Bronchial epithelial cell (primary cell): ENCODE measurements at regions not wholly inside any gene's neighbourhood (a gene's known extent, or its start where the extent isn't known, plus 50 kb on each side); places are given as distances from the start of the nearest gene placed in this dataset.
A peak's percentile ranks its signal among the peaks of the same experiment; 100 is the strongest.
"Not testable (repeated sequence)": the region's sequence is repeated elsewhere in the genome, so short reads cannot be mapped to it uniquely, and the experiment has no call there.

Source experiments
- DNase-seq: peaks from one replicate; pipeline ENCODE4 v3.0.0-alpha.2; 2010; ENCODE audit warnings: low read depth
- FAIRE-seq: peaks from 2 replicates; lab custom pipeline; 2011; peaks lifted over from hg19 to GRCh38; lab: Jason Lieb, UNC
- H3K27me3 ChIP-seq: 2 replicates; pipeline ENCODE4 v1.5.1; 2011; ENCODE audit warnings: low read length; ENCODE audit not compliant: control insufficient read depth, insufficient read depth
- H3K36me3 ChIP-seq: 2 replicates; pipeline ENCODE4 v1.5.1; 2011; ENCODE audit warnings: low read length; ENCODE audit not compliant: control insufficient read depth, insufficient read depth
- H3K4me3 ChIP-seq: 2 replicates; pipeline ENCODE4 v1.5.1; 2011; ENCODE audit warnings: mild to moderate bottlenecking, low read depth, low read length, control low read depth
- CTCF ChIP-seq: IDR thresholded peaks from 2 replicates; pipeline ENCODE4 v1.5.1; 2011; ENCODE audit warnings: mild to moderate bottlenecking, moderate library complexity, low read length, control low read depth, inconsistent platforms; ENCODE audit not compliant: insufficient read depth, severe bottlenecking

- no peak for FAIRE-seq
- DNase-seq, result no peak
- Histone ChIP-seq H3K4me3 (no peak overlapping the region), H3K36me3 (no peaks in the 10 kb centered on the region), H3K27me3 (no peaks in the 10 kb centered on the region)
- TF ChIP-seq CTCF, result no peak
Observed at GRCh38 chr12:105469701-105470100, 139.2 kb downstream of the C12orf75 start.

GRCh38 chr12:105470102-105470501 lies 139.6 kb downstream of the C12orf75 start:
- no peak for TF ChIP-seq CTCF
- Histone ChIP-seq H3K36me3 (no peaks in the 10 kb centered on the region), H3K4me3 (no peak overlapping the region), H3K27me3 (no peaks in the 10 kb centered on the region)
- FAIRE-seq, result no peak
- DNase-seq, result no peak

- H3K27me3 ChIP-seq, result no peaks in the 10 kb centered on the region
- H3K4me3 ChIP-seq, result no peak overlapping the region
- TF ChIP-seq CTCF, result no peak
- H3K36me3 ChIP-seq, result no peaks in the 10 kb centered on the region
- DNase-seq, result no peak
- no peak for FAIRE-seq
Observed at GRCh38 chr12:105470601-105471000, 140.1 kb downstream of the C12orf75 start.

- H3K36me3 ChIP-seq, result no peaks in the 10 kb centered on the region
- no peak for FAIRE-seq
- no peak overlapping the region for H3K4me3 ChIP-seq
- H3K27me3 ChIP-seq, result no peaks in the 10 kb centered on the region
- no peak for TF ChIP-seq CTCF
- peak; percentile 84 for DNase-seq
Observed at GRCh38 chr12:105474672-105475071, 144.2 kb downstream of the C12orf75 start.

GRCh38 chr12:105476616-105477015 lies 146.1 kb downstream of the C12orf75 start:
- no peak for DNase-seq
- no peaks in the 10 kb centered on the region for H3K36me3 ChIP-seq
- no peak overlapping the region for H3K4me3 ChIP-seq
- H3K27me3 ChIP-seq, result no peaks in the 10 kb centered on the region
- no peak for FAIRE-seq
- no peak for TF ChIP-seq CTCF

GRCh38 chr12:105477873-105478272 lies 147.4 kb downstream of the C12orf75 start:
- Histone ChIP-seq H3K4me3 (no peak overlapping the region), H3K27me3 (no peaks in the 10 kb centered on the region), H3K36me3 (no peaks in the 10 kb centered on the region)
- DNase-seq, result no peak
- no peak for FAIRE-seq
- TF ChIP-seq CTCF, result no peak

- H3K27me3 ChIP-seq, DNase-seq, H3K36me3 ChIP-seq, H3K4me3 ChIP-seq, FAIRE-seq: not testable (repeated sequence)
Observed at GRCh38 chr12:105478788-105479187, 148.3 kb downstream of the C12orf75 start.
